NCI-H748 (cell line): ENCODE measurements at regions not wholly inside any gene's neighbourhood (a gene's known extent, or its start where the extent isn't known, plus 50 kb on each side); places are given as distances from the start of the nearest gene placed in this dataset.

Experiments used
- DNase-seq: peaks from one replicate; lab custom pipeline; 2025; ENCODE audit not compliant: unreplicated experiment; lab: John Stamatoyannopoulos, UW

GRCh38 chr3:41026394-41027177 lies 172.7 kb upstream of the CTNNB1 start:
- peak; percentile 1 for DNase-seq

GRCh38 chr3:41029356-41029755 lies 169.9 kb upstream of the CTNNB1 start:
- DNase-seq: no peak

GRCh38 chr3:41030220-41030619 lies 169.1 kb upstream of the CTNNB1 start:
- DNase-seq: no peak

GRCh38 chr3:41031401-41031800 lies 167.9 kb upstream of the CTNNB1 start:
- no peak for DNase-seq

GRCh38 chr3:41033956-41034519 lies 165.3 kb upstream of the CTNNB1 start:
- peak; percentile 5 for DNase-seq

GRCh38 chr3:41035456-41036022 lies 163.8 kb upstream of the CTNNB1 start:
- DNase-seq: no peak

- no peak for DNase-seq
These were observed 161.5 kb upstream of the CTNNB1 start for GRCh38 chr3:41037651-41038334.

GRCh38 chr3:41040256-41040655 lies 159.0 kb upstream of the CTNNB1 start:
- no peak for DNase-seq

GRCh38 chr3:41041462-41041861 lies 157.8 kb upstream of the CTNNB1 start:
- DNase-seq: no peak

GRCh38 chr3:41041899-41042298 lies 157.4 kb upstream of the CTNNB1 start:
- no peak for DNase-seq

- peak; percentile 7 for DNase-seq
These were observed 154.8 kb upstream of the CTNNB1 start for GRCh38 chr3:41044523-41044922.

- DNase-seq: no peak
These were observed 153.8 kb upstream of the CTNNB1 start for GRCh38 chr3:41045491-41045890.

- no peak for DNase-seq
These were observed 149.2 kb upstream of the CTNNB1 start for GRCh38 chr3:41050144-41050543.

GRCh38 chr3:41053220-41053619 lies 146.1 kb upstream of the CTNNB1 start:
- no peak for DNase-seq

GRCh38 chr3:41060106-41060505 lies 139.2 kb upstream of the CTNNB1 start:
- DNase-seq: no peak

- no peak for DNase-seq
These were observed 135.2 kb upstream of the CTNNB1 start for GRCh38 chr3:41064070-41064469.

GRCh38 chr3:41064526-41064925 lies 134.8 kb upstream of the CTNNB1 start:
- DNase-seq: no peak

- DNase-seq: no peak
These were observed 134.0 kb upstream of the CTNNB1 start for GRCh38 chr3:41065340-41065739.

GRCh38 chr3:41073190-41073589 lies 126.1 kb upstream of the CTNNB1 start:
- no peak for DNase-seq

GRCh38 chr3:41075975-41076374 lies 123.3 kb upstream of the CTNNB1 start:
- no peak for DNase-seq

GRCh38 chr3:41076399-41076798 lies 122.9 kb upstream of the CTNNB1 start:
- no peak for DNase-seq

- DNase-seq: no peak
These were observed 119.2 kb upstream of the CTNNB1 start for GRCh38 chr3:41080141-41080540.
